ENCODE measurements at regions not wholly inside any gene's neighbourhood (a gene's known extent, or its start where the extent isn't known, plus 50 kb on each side); places are given as distances from the start of the nearest gene placed in this dataset.

GRCh38 chr7:41785265-41785664, 82.4 kb upstream of the INHBA start:
- Histone ChIP-seq H3K4me3 (no peak overlapping the region), H3K27ac (peak overlapping the region in 1 of 2 donors; percentile 82), H3K9me3 (no peaks in the 10 kb centered on the region), H3K4me1 (ENCODE audit: insufficient read depth) (peaks cover 26% of the 10 kb centered on the region), H3K27me3 (no peaks in the 10 kb centered on the region), H3K36me3 (no peaks in the 10 kb centered on the region)
- no peak for TF ChIP-seq CTCF (IDR thresholded peaks at IDR 0.05)
- no peak for TF ChIP-seq EP300 (IDR thresholded peaks at IDR 0.05)
- no peak for TF ChIP-seq POLR2A (IDR thresholded peaks at IDR 0.05)
- intact Hi-C loops (cut with DNase I): no loop called here
- no peak for DNase-seq

GRCh38 chr7:41779918-41780317, 77.0 kb upstream of the INHBA start:
- no peak overlapping the region for H3K27ac ChIP-seq
- WGBS, 3 donors: 79 to 85% (median 82%) methylated on average over 2 of the region's 2 CpGs

GRCh38 chr7:41777894-41778596, 75.2 kb upstream of the INHBA start:
- H3K4me1 ChIP-seq (ENCODE audit: insufficient read depth): peaks cover 1% of the 10 kb centered on the region
- no peak overlapping the region for H3K4me3 ChIP-seq
- no peak overlapping the region for H3K27ac ChIP-seq
- H3K36me3 ChIP-seq: no peaks in the 10 kb centered on the region
- no peaks in the 10 kb centered on the region for H3K9me3 ChIP-seq
- H3K27me3 ChIP-seq: no peaks in the 10 kb centered on the region
- 87 to 90% (median 89%) methylated on average over 5 of the region's 5 CpGs for WGBS, 3 donors
- intact Hi-C loops (cut with DNase I): no loop called here
- TF ChIP-seq CTCF (IDR thresholded peaks at IDR 0.05) (no peak), POLR2A (IDR thresholded peaks at IDR 0.05) (no peak), EP300 (IDR thresholded peaks at IDR 0.05) (no peak)
- DNase-seq: no peak

More at GRCh38 chr7:41779918-41780317, 77.0 kb upstream of the INHBA start:
- H3K4me1 ChIP-seq (ENCODE audit: insufficient read depth): peaks cover 8% of the 10 kb centered on the region
- H3K36me3 ChIP-seq: no peaks in the 10 kb centered on the region
- intact Hi-C loops (cut with DNase I): no loop called here
- TF ChIP-seq CTCF (IDR thresholded peaks at IDR 0.05) (no peak), EP300 (IDR thresholded peaks at IDR 0.05) (no peak), POLR2A (IDR thresholded peaks at IDR 0.05) (no peak)
- DNase-seq: no peak
- H3K27me3 ChIP-seq: no peaks in the 10 kb centered on the region
- no peak overlapping the region for H3K4me3 ChIP-seq
- H3K9me3 ChIP-seq: no peaks in the 10 kb centered on the region

- no peaks in the 10 kb centered on the region for H3K4me1 ChIP-seq (ENCODE audit: insufficient read depth)
- no peak overlapping the region for H3K27ac ChIP-seq
- no peak overlapping the region for H3K4me3 ChIP-seq
- intact Hi-C loops (cut with DNase I): no loop called here
- H3K9me3 ChIP-seq: no peaks in the 10 kb centered on the region
- DNase-seq: no peak
- H3K36me3 ChIP-seq: no peaks in the 10 kb centered on the region
- H3K27me3 ChIP-seq: no peaks in the 10 kb centered on the region
- WGBS, 3 donors: 85 to 91% (median 90%) methylated on average over 11 of the region's 11 CpGs
- TF ChIP-seq POLR2A (IDR thresholded peaks at IDR 0.05) (no peak), CTCF (IDR thresholded peaks at IDR 0.05) (no peak), EP300 (IDR thresholded peaks at IDR 0.05) (no peak)
Observed at GRCh38 chr7:41774966-41775365, 72.1 kb upstream of the INHBA start.

Measured in ovary (tissue), 7 donors.